ENCODE measurements at regions not wholly inside any gene's neighbourhood (a gene's known extent, or its start where the extent isn't known, plus 50 kb on each side); places are given as distances from the start of the nearest gene placed in this dataset.

DNA sequence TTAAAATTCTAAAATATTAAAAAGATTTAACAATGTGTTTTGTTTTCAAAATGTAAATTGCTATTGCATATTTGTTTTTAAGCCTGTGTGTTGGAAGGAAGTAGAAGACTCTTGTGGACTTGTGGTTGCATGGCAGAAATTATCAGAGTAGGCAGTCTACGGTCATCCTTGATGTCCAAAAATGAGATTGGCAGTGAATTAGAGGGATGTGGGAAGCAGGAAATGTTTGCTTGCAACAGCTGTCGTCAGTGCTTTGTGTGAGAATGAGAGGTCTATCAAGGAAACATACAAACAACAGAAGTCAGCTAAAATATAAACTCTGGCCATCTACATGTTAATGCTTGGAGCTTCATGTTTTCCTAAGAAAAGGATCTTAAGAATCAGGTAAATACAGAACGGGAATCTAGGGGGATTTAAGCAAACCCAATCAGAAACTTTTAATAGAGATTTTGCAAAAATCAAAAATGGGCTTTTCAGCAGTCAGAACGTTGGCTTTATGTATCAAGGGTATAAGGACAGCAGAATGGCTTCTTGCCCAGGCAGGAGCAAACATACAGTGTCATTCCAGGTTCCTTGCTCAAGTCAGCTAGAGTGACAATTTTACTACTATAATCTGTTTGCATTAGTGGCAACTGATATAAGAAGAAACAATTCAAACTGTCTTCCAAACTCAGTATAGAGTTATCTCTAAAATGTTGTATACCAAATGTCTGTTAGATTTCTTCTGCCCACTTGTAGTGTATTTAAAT lies 196.7 kb downstream of the CYB561 start:
- TF ChIP-seq CTCF (IDR thresholded peaks at IDR 0.05; ENCODE audit: insufficient read depth, low read length, poor library complexity, severe bottlenecking) (no peak), EZH2phosphoT487 (conservative IDR thresholded peaks at IDR 0.05; ENCODE audit: low read length) (no peak)
